Activated CD4-positive, alpha-beta T cell treated with anti-CD3 and anti-CD28 coated beads, Interleukin-2, amount 50 U/mL, for 48 hours (primary cell): ENCODE measurements at regions not wholly inside any gene's neighbourhood (a gene's known extent, or its start where the extent isn't known, plus 50 kb on each side); places are given as distances from the start of the nearest gene placed in this dataset.
A peak's percentile ranks its signal among the peaks of the same experiment; 100 is the strongest.
"Not testable (repeated sequence)": the region's sequence is repeated elsewhere in the genome, so short reads cannot be mapped to it uniquely, and the experiment has no call there.

Source experiments
- DNase-seq, 2 experiments: peaks; one replicate each; pipeline ENCODE4 v3.0.0-alpha.2; 2020

- DNase-seq: not testable (repeated sequence)
These were observed 57.4 kb upstream of the NUTM2D start for GRCh38 chr10:87300163-87300562.

GRCh38 chr10:87301466-87302115, 56.0 kb upstream of the NUTM2D start:
- DNase-seq: peak; percentile 18 to 47

- DNase-seq: not testable (repeated sequence)
These were observed 55.4 kb upstream of the NUTM2D start for GRCh38 chr10:87302132-87302531.

GRCh38 chr10:87303707-87304106, 53.8 kb upstream of the NUTM2D start:
- DNase-seq: not testable (repeated sequence)

GRCh38 chr10:87306681-87307080, 50.9 kb upstream of the NUTM2D start:
- DNase-seq: not testable (repeated sequence)
